Nephron progenitor cell (in vitro differentiated cells): ENCODE measurements at regions not wholly inside any gene's neighbourhood (a gene's known extent, or its start where the extent isn't known, plus 50 kb on each side); places are given as distances from the start of the nearest gene placed in this dataset.

Experiments used
- DNase-seq: peaks from one replicate; pipeline ENCODE4 v3.0.0; 2021
- H3K27ac Mint-ChIP-seq: 2 replicates; pipeline ENCODE4 v1.8.0; 2021; ENCODE audit warnings: mild to moderate bottlenecking, moderate library complexity, mixed read lengths
- H3K27me3 Mint-ChIP-seq: 2 replicates; pipeline ENCODE4 v1.8.0; 2021; ENCODE audit warnings: mild to moderate bottlenecking, low read depth, mixed read lengths; ENCODE audit not compliant: poor library complexity
- H3K36me3 Mint-ChIP-seq: 2 replicates; pipeline ENCODE4 v1.8.0; 2021; ENCODE audit warnings: low read depth, mixed read lengths
- H3K4me1 Mint-ChIP-seq: 2 replicates; pipeline ENCODE4 v1.8.0; 2021; ENCODE audit warnings: mixed read lengths
- H3K4me3 Mint-ChIP-seq: 2 replicates; pipeline ENCODE4 v1.8.0; 2021; ENCODE audit warnings: mild to moderate bottlenecking, moderate library complexity, mixed read lengths
- H3K9me3 Mint-ChIP-seq: 2 replicates; pipeline ENCODE4 v1.8.0; 2021; ENCODE audit warnings: mild to moderate bottlenecking, moderate library complexity, mixed read lengths
- TF ChIP-seq, protein P1 (sequence below): fragments of 200-600 bp; sonication (generic); IDR thresholded peaks from 2 replicates; pipeline ENCODE4 v1.5.0; 2021; ENCODE audit warnings: antibody characterized with exemption

DNA sequence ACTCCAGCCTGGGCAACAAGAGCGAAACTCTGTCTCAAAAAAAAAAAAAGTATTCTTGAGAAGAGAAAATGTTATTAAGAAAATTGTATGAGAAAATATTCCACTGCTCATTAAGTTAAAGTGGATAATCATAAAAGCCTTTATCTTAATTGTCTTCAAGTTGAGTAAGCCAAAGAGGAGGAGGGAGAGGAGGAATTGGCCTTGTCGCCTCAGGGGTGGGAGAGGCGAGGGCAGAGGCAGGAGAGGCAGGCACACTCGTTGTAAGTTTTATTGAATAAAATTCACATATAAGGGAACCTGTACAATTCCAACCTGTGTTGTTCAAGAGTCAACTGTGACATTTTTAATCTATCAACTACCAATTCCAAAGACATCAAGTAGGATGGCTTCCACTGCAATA is 820.3 kb downstream of the USP25 start:
- H3K9me3 Mint-ChIP-seq: no peaks in the 10 kb centered on the region
- H3K27ac Mint-ChIP-seq: no peak overlapping the region
- TF ChIP-seq, protein P1, sequence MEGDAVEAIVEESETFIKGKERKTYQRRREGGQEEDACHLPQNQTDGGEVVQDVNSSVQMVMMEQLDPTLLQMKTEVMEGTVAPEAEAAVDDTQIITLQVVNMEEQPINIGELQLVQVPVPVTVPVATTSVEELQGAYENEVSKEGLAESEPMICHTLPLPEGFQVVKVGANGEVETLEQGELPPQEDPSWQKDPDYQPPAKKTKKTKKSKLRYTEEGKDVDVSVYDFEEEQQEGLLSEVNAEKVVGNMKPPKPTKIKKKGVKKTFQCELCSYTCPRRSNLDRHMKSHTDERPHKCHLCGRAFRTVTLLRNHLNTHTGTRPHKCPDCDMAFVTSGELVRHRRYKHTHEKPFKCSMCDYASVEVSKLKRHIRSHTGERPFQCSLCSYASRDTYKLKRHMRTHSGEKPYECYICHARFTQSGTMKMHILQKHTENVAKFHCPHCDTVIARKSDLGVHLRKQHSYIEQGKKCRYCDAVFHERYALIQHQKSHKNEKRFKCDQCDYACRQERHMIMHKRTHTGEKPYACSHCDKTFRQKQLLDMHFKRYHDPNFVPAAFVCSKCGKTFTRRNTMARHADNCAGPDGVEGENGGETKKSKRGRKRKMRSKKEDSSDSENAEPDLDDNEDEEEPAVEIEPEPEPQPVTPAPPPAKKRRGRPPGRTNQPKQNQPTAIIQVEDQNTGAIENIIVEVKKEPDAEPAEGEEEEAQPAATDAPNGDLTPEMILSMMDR: no peak
- no peaks in the 10 kb centered on the region for H3K4me1 Mint-ChIP-seq
- no peak for DNase-seq
- H3K27me3 Mint-ChIP-seq: no peaks in the 10 kb centered on the region
- H3K4me3 Mint-ChIP-seq: no peak overlapping the region
- H3K36me3 Mint-ChIP-seq: no peaks in the 10 kb centered on the region

DNA sequence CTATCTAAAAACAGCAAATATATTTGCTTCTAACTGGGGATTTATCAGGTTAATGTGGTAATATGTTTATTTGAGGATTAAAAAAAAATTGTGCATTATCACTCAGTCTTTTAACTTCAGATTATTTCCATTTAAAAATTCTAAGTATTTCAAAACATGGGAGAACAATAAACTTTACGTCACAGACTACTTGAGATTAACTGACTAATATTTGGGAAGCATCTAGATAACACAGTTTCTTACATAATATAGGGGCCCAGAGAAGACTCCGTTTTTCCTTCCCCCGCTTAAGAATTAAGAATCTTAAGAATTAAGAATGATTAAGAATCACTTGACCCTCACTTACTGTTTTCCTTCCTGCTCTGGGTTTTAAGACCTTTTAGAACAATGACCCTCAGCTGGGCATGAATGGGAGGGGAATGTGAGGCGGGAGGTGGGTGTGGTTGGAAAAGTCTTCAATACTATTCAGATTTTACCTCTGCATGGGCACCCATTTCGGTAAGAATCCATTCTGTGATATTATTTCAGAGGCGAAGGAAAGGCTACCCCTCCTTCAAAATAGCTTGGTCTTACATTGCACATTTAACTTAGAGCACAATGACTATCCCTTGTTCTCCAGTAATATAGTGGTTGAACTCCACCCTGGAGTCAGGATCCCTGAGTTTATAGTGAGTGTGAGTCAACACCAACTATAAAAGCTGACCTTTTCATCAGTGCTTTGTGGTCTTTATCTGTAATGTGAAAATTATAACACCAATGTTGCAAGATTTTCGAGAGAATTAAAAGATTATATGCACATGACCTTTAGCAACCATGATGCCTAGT is 821.3 kb downstream of the USP25 start:
- Mint-ChIP-seq H3K9me3 (peaks cover 3% of the 10 kb centered on the region), H3K4me3 (no peak overlapping the region), H3K36me3 (peaks cover 2% of the 10 kb centered on the region), H3K27me3 (no peaks in the 10 kb centered on the region), H3K27ac (no peak overlapping the region), H3K4me1 (no peaks in the 10 kb centered on the region)
- DNase-seq: no peak
- TF ChIP-seq, protein P1: no peak

DNA sequence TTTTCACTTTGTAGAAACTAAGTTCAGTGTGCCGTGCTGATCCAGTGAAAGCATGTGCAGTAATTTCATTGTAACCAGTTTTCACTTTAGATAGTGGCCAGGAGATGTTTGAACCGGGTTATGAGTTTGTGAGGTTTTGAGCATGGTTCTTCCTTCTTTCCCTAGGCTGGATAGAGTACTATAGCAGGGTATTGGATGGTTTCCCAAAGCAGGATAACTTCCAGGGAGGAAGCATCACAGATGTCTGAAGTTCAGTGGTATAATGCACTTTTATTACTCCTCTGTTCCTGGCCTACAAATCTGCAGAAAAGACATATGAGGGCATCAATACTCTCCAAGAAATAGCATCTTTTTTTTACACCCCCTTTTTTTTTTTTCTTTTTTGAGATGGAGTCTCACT is 823.1 kb downstream of the USP25 start:
- no peak for DNase-seq
- TF ChIP-seq, protein P1: no peak
- Mint-ChIP-seq H3K4me3 (no peak overlapping the region), H3K27me3 (no peaks in the 10 kb centered on the region), H3K36me3 (peaks cover 6% of the 10 kb centered on the region), H3K4me1 (no peaks in the 10 kb centered on the region), H3K9me3 (peaks cover 6% of the 10 kb centered on the region), H3K27ac (no peak overlapping the region)

DNA sequence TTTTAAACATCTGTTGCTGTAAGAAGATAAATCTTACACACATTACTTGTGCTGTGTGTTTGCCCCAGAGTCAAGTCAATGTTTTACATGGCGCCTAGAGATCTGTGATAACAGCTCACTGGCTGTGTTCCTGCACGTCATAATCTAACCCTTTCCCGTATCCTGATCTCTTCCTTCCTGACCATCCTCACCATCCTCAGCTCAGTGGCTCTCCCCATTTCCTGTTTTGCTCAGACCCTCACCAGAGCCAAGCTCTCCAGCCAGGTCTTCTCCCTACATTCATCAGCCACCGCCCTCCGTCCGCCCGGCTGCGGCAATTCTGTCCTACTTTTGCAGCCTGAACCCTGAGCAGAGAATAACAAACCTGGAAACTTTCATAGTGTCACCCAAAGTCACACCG is 824.7 kb downstream of the USP25 start:
- TF ChIP-seq, protein P1: no peak
- no peaks in the 10 kb centered on the region for H3K27me3 Mint-ChIP-seq
- no peaks in the 10 kb centered on the region for H3K4me1 Mint-ChIP-seq
- H3K36me3 Mint-ChIP-seq: peaks cover 6% of the 10 kb centered on the region
- H3K9me3 Mint-ChIP-seq: peaks cover 6% of the 10 kb centered on the region
- no peak for DNase-seq
- no peak overlapping the region for H3K4me3 Mint-ChIP-seq
- peak overlapping the region; percentile 57 for H3K27ac Mint-ChIP-seq

DNA sequence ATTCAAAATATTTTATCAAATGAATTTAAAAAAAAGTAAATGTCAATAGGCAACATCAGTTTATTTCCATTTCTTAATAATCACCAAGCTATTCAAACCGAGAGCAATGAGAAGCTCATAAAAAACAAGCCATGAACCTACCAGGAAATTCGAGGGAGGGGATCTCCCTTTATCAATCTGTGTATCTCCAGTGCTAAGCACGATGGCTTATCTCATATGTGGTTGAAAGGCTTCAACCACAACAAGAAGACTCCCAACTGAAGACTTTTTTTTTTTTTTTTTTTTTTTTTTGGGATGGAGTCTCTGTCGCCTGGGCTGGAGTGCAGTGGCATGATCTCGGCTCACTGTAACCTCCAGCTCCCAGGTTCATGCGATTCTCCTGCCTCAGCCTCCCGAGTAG is 833.3 kb downstream of the USP25 start:
- Mint-ChIP-seq H3K36me3 (no peaks in the 10 kb centered on the region), H3K4me3 (no peak overlapping the region), H3K27me3 (no peaks in the 10 kb centered on the region), H3K27ac (no peak overlapping the region), H3K9me3 (no peaks in the 10 kb centered on the region), H3K4me1 (peaks cover 6% of the 10 kb centered on the region)
- TF ChIP-seq, protein P1: no peak
- DNase-seq: no peak

DNA sequence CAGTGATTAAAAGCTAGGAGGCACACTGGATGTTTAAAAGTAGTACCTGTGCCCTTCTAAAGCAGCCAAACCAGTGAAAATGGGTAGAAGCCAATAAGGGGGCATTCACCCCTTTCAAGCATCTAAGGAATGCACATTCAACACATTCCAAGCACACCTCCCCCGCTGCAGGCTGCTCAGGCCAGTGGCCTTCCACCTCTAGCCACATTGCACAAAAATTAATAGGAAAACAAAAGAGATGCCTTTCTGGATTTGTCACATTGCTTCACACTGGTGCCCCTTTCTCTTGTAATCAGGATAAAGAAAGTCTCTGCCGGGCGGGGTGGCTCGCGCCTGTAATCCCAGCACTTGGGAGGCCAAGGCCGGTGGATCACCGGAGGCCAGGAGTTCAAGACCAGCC is 834.0 kb downstream of the USP25 start:
- DNase-seq: peak; percentile 35
- TF ChIP-seq, protein P1: no peak
- Mint-ChIP-seq H3K9me3 (no peaks in the 10 kb centered on the region), H3K4me1 (peaks cover 6% of the 10 kb centered on the region), H3K4me3 (no peak overlapping the region), H3K27me3 (no peaks in the 10 kb centered on the region), H3K36me3 (no peaks in the 10 kb centered on the region), H3K27ac (peak overlapping the region; percentile 51)
